Kidney (tissue), 13 donors: ENCODE measurements at regions not wholly inside any gene's neighbourhood (a gene's known extent, or its start where the extent isn't known, plus 50 kb on each side); places are given as distances from the start of the nearest gene placed in this dataset.
"Not testable (repeated sequence)": the region's sequence is repeated elsewhere in the genome, so short reads cannot be mapped to it uniquely, and the experiment has no call there.

Source experiments
- DNase-seq, 5 donors: peaks; one replicate each; pipeline ENCODE4 v3.0.0-alpha.2; 2013 to 2020
- FAIRE-seq: peaks from 2 replicates; lab custom pipeline; 2012; peaks lifted over from hg19 to GRCh38; lab: Jason Lieb, UNC
- H3K27ac ChIP-seq, 2 donors: one replicate each; pipeline ENCODE4 v1.7.0; 2013; ENCODE audit warnings: low read depth in 2 of 2, low read length in 2 of 2, inconsistent platforms in 1 of 2
- H3K27me3 ChIP-seq: one replicate; pipeline ENCODE4 v1.7.1; 2013; ENCODE audit warnings: low read length, inconsistent platforms; ENCODE audit not compliant: control insufficient read depth, insufficient read depth
- H3K36me3 ChIP-seq, 3 donors: one replicate each; pipeline versions ENCODE4 v1.7.0 to v1.7.1; 2013; ENCODE audit warnings: low read length in 3 of 3, control low read depth in 1 of 3, inconsistent platforms in 1 of 3; ENCODE audit not compliant: insufficient read depth in 3 of 3, control insufficient read depth in 2 of 3
- H3K4me1 ChIP-seq, 3 donors: one replicate each; pipeline versions ENCODE4 v1.7.0 to v1.7.1; 2013; ENCODE audit warnings: low read length in 3 of 3, inconsistent platforms in 1 of 3, low read depth in 1 of 3; ENCODE audit not compliant: control insufficient read depth in 2 of 3, insufficient read depth in 2 of 3
- H3K4me3 ChIP-seq, 3 donors: one replicate each; pipeline versions ENCODE4 v1.7.0 to v1.8.1; 2013; ENCODE audit warnings: low read length in 3 of 3, control low read depth in 1 of 3, inconsistent platforms in 1 of 3
- H3K9ac ChIP-seq, 3 donors: one replicate each; pipeline versions ENCODE4 v1.7.0 to v1.7.1; 2013; ENCODE audit warnings: low read length in 3 of 3, control low read depth in 1 of 3, inconsistent platforms in 1 of 3
- H3K9me3 ChIP-seq, 3 donors: one replicate each; pipeline versions ENCODE4 v1.7.0 to v1.7.1; 2013; ENCODE audit warnings: low read length in 3 of 3, control low read depth in 1 of 3, inconsistent platforms in 1 of 3; ENCODE audit not compliant: control insufficient read depth in 2 of 3, insufficient read depth in 1 of 3
- CTCF ChIP-seq: IDR thresholded peaks from 3 replicates; pipeline ENCODE4 v1.5.1; 2012; ENCODE audit warnings: mild to moderate bottlenecking, moderate library complexity, borderline replicate concordance; ENCODE audit not compliant: insufficient read depth; ENCODE audit errors: extremely low read depth
- intact Hi-C: fragments of 100-400 bp; cut with DNase I; formaldehyde crosslinking; loops from one replicate; pipeline ENCODE4 v1.11.1; 2022
- donor health status: control.
- donor health status: control.
- donor health status: control.
- donor health status: control.
- donor health status: control.
- donor health status: DM: yes; HTN: yes; CAD: no.
- donor health status: Normal renal cell carcinoma (clear cell type).

DNA sequence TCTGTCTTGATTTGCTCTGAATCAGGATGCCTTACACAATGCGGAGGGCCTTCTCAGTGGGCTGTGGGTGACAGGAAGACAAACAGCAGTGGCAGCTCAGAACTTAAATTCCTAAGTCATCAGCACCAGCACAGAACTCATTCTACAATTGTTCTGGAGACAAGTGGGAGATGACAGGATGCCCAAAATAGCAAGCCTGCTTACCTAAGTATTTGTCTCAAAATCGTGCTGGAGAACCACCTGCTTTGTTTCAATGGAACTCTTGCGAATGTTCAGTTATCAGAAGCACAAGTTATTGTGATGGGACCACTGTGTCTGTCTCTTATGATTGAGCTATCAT, 76.1 kb downstream of the VCAM1 start:
- no peak for FAIRE-seq
- intact Hi-C loops: no loop called here
- Histone ChIP-seq H3K9me3 (no peaks in the 10 kb centered on the region), H3K4me3 (no peak overlapping the region), H3K27ac (no peak overlapping the region), H3K36me3 (no peaks in the 10 kb centered on the region), H3K9ac (no peak overlapping the region), H3K4me1 (no peaks in the 10 kb centered on the region), H3K27me3 (no peaks in the 10 kb centered on the region)
- DNase-seq: no peak
- TF ChIP-seq CTCF: no peak

- H3K9me3 ChIP-seq: peaks cover 0 to under 1% (median 0%) of the 10 kb centered on the region in 3 donors
- no peak overlapping the region for H3K9ac ChIP-seq
- intact Hi-C loops: no loop called here
- H3K36me3 ChIP-seq: no peaks in the 10 kb centered on the region
- DNase-seq (no peak), FAIRE-seq (no peak)
- no peak overlapping the region for H3K27ac ChIP-seq
- no peaks in the 10 kb centered on the region for H3K27me3 ChIP-seq
- H3K4me1 ChIP-seq: no peaks in the 10 kb centered on the region
- H3K4me3 ChIP-seq: no peak overlapping the region
- TF ChIP-seq CTCF: no peak
Measured at GRCh38 chr1:100796046-100796445, 76.5 kb downstream of the VCAM1 start.

DNA sequence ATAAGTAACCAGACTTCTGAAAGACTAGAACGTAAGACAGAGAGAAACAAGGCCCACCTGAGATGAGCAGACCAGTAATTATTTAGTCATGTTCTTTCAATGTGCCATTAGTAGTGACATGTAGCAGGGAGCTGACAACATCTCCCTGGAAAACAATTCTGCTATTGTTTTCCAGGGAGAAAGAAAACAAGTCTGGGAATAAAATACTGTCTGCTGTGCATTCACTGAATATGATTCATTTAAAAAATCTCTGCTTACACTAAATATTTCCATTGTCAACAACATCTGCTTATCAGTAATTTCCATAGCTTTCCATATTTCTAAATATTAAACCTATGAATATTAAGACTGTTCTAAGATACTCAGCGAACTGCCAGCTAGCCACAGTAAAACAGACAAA, 80.0 kb downstream of the VCAM1 start:
- no peak overlapping the region for H3K9ac ChIP-seq
- H3K4me1 ChIP-seq: no peaks in the 10 kb centered on the region
- H3K4me3 ChIP-seq: no peak overlapping the region
- peaks cover 0 to 4% (median 0%) of the 10 kb centered on the region in 3 donors for H3K9me3 ChIP-seq
- DNase-seq (no peak), FAIRE-seq (no peak)
- TF ChIP-seq CTCF: no peak
- H3K27ac ChIP-seq: no peak overlapping the region
- no peaks in the 10 kb centered on the region for H3K27me3 ChIP-seq
- H3K36me3 ChIP-seq: no peaks in the 10 kb centered on the region
- intact Hi-C loops: no loop called here

DNA sequence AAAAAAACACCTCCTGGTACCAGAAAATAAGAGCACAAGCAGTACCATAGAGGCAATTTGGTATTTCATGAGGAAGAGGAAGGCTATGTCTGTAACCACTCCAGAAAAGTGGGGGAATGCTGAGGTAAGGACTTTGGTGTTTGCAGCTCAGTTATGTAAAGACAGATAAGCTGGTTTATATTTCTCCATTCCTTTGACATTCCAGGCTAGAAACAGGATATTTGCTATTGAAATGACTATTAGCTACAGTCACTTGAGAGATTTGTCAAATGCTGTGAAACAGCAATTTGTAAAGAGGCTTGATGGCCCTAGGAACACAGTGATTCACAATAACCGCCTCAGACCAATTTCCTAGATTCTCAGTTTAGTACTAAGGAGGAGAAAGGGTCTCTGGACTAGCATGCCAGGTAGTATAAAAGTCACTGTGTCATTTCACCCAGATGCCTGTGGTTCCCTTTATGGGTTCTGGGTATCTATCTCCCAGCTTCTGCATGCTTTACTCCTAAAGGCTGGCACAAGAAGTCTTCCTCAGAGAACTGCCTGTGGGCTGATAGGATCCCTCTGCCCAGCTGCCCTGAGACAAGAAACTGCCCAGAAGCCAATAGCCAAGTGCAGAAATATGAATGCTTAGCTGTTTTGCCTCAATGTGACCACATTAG, 80.5 kb downstream of the VCAM1 start:
- intact Hi-C loops: no loop called here
- no peak overlapping the region for H3K4me3 ChIP-seq
- no peak for TF ChIP-seq CTCF
- peaks cover 0 to 4% (median 0%) of the 10 kb centered on the region in 3 donors for H3K9me3 ChIP-seq
- H3K36me3 ChIP-seq: no peaks in the 10 kb centered on the region
- H3K9ac ChIP-seq: no peak overlapping the region
- no peak for FAIRE-seq
- DNase-seq: no peak
- no peak overlapping the region for H3K27ac ChIP-seq
- H3K27me3 ChIP-seq: no peaks in the 10 kb centered on the region
- H3K4me1 ChIP-seq: no peaks in the 10 kb centered on the region

GRCh38 chr1:100801256-100801655, 81.7 kb downstream of the VCAM1 start:
- FAIRE-seq, H3K27ac ChIP-seq, H3K4me1 ChIP-seq, H3K9me3 ChIP-seq, intact Hi-C loops, H3K27me3 ChIP-seq, H3K4me3 ChIP-seq, H3K36me3 ChIP-seq, H3K9ac ChIP-seq, DNase-seq: not testable (repeated sequence)
